Tibial nerve (tissue), 3 donors: ENCODE measurements at regions not wholly inside any gene's neighbourhood (a gene's known extent, or its start where the extent isn't known, plus 50 kb on each side); places are given as distances from the start of the nearest gene placed in this dataset.

ENCODE experiments used
- CTCF ChIP-seq, 5 experiments: fragments of 200-600 bp in 3 of 5; fragments of 450-650 bp in 2 of 5; sonication (generic) in 3 of 5; IDR thresholded peaks; one replicate each; pipeline ENCODE4 v1.5.1; 2016 to 2019; ENCODE audit warnings: antibody characterized with exemption in 5 of 5, mild to moderate bottlenecking in 3 of 5, moderate library complexity in 2 of 5
- POLR2A ChIP-seq, 2 donors: fragments of 450-650 bp; IDR thresholded peaks; one replicate each; pipeline ENCODE4 v1.6.1; 2017; ENCODE audit warnings: antibody characterized with exemption in 2 of 2, mild to moderate bottlenecking in 2 of 2, moderate library complexity in 2 of 2

- TF ChIP-seq CTCF (IDR thresholded peaks at IDR 0.05) (no peak), POLR2A (IDR thresholded peaks at IDR 0.05) (no peak)
Measured at GRCh38 chr11:71119656-71120269, 132.6 kb downstream of the SHANK2 start.
